Natural killer cell (primary cell): ENCODE measurements at regions not wholly inside any gene's neighbourhood (a gene's known extent, or its start where the extent isn't known, plus 50 kb on each side); places are given as distances from the start of the nearest gene placed in this dataset.
"Not testable (repeated sequence)": the region's sequence is repeated elsewhere in the genome, so short reads cannot be mapped to it uniquely, and the experiment has no call there.

Source experiments
- ATAC-seq, 3 donors: fragments of 150-1000 bp in 2 of 3; fragments of 200-7000 bp in 1 of 3; cut with Tn5 transposase; 1 replicate in 1 of 3; 2 replicates in 2 of 3; pipeline ENCODE4 v1.10.0; 2021; ENCODE audit warnings: mild to moderate bottlenecking in 2 of 3, moderate library complexity in 2 of 3
- DNase-seq, 2 donors: peaks; one replicate each; pipeline versions ENCODE4 v3.0.0 to v3.0.0-alpha.2; 2013 to 2021; ENCODE audit warnings: mixed read lengths in 1 of 2
- H3K27ac ChIP-seq: one replicate; pipeline ENCODE4 v1.5.1; 2013; ENCODE audit warnings: mild to moderate bottlenecking, low read length
- H3K27me3 ChIP-seq: one replicate; pipeline ENCODE4 v1.6.1; 2013; ENCODE audit warnings: low read length; ENCODE audit not compliant: control insufficient read depth, insufficient read depth
- H3K36me3 ChIP-seq: one replicate; pipeline ENCODE4 v1.6.1; 2013; ENCODE audit warnings: low read length; ENCODE audit not compliant: control insufficient read depth, insufficient read depth
- H3K4me1 ChIP-seq: one replicate; pipeline ENCODE4 v1.6.1; 2013; ENCODE audit warnings: low read length; ENCODE audit not compliant: control insufficient read depth, insufficient read depth
- H3K4me3 ChIP-seq: one replicate; pipeline ENCODE4 v1.5.1; 2013; ENCODE audit warnings: low read length
- H3K9me3 ChIP-seq: one replicate; pipeline ENCODE4 v1.6.1; 2013; ENCODE audit warnings: low read length; ENCODE audit not compliant: control insufficient read depth, insufficient read depth
- H3K27ac Mint-ChIP-seq, 2 donors: one replicate each; pipeline ENCODE4 v1.8.0; 2022; ENCODE audit warnings: mild to moderate bottlenecking in 2 of 2, mixed read lengths in 2 of 2, moderate library complexity in 1 of 2
- H3K27me3 Mint-ChIP-seq, 2 donors: one replicate each; pipeline ENCODE4 v1.8.0; 2022; ENCODE audit warnings: low read depth in 2 of 2, mixed read lengths in 2 of 2
- H3K36me3 Mint-ChIP-seq: one replicate; pipeline ENCODE4 v1.8.0; 2022; ENCODE audit warnings: mixed read lengths
- H3K4me1 Mint-ChIP-seq, 2 donors: one replicate each; pipeline ENCODE4 v1.8.0; 2022; ENCODE audit warnings: mixed read lengths in 2 of 2
- H3K4me3 Mint-ChIP-seq: one replicate; pipeline ENCODE4 v1.8.0; 2022; ENCODE audit warnings: mild to moderate bottlenecking, moderate library complexity, mixed read lengths
- H3K9me3 Mint-ChIP-seq, 2 donors: one replicate each; pipeline ENCODE4 v1.8.0; 2022; ENCODE audit warnings: mixed read lengths in 2 of 2
- CTCF ChIP-seq: fragments of 200-600 bp; IDR thresholded peaks from one replicate; pipeline ENCODE4 v1.8.0; 2022; ENCODE audit warnings: antibody characterized with exemption
- WGBS: methylation state at CpG from one replicate; pipeline ENCODE4 v1.1.7; 2013; ENCODE audit warnings: missing lambda C conversion rate; ENCODE audit not compliant: insufficient coverage; 5-methylcytosine and 5-hydroxymethylcytosine counted together
- intact Hi-C: fragments of 100-400 bp; cut with micrococcal nuclease; formaldehyde crosslinking; loops from one replicate; pipeline ENCODE4 v1.14.2; 2022

GRCh38 chr1:37362594-37363385 lies 111.6 kb upstream of the ZC3H12A start:
- H3K27me3 Mint-ChIP-seq = peaks cover 27 to 55% of the 10 kb centered on the region in 2 donors
- no peak overlapping the region for H3K27ac ChIP-seq
- TF ChIP-seq CTCF = no peak

GRCh38 chr1:37363535-37363934 lies 110.8 kb upstream of the ZC3H12A start:
- Mint-ChIP-seq H3K4me3 (no peak overlapping the region), H3K36me3 (no peaks in the 10 kb centered on the region), H3K4me1 (no peaks in the 10 kb centered on the region), H3K27me3 (peaks cover 24 to 55% of the 10 kb centered on the region in 2 donors), H3K9me3 (no peaks in the 10 kb centered on the region), H3K27ac (no peak overlapping the region)
- intact Hi-C loops = no loop called here
- 55% methylated on average over 4 of the region's 4 CpGs for WGBS
- no peak for TF ChIP-seq CTCF
- DNase-seq = no peak
- no peak overlapping the region for H3K4me3 ChIP-seq
- H3K27me3 ChIP-seq = peaks cover 5% of the 10 kb centered on the region
- H3K4me1 ChIP-seq = no peaks in the 10 kb centered on the region
- no peaks in the 10 kb centered on the region for H3K36me3 ChIP-seq
- no peak overlapping the region for H3K27ac ChIP-seq
- no peaks in the 10 kb centered on the region for H3K9me3 ChIP-seq
- no peak for ATAC-seq

More at GRCh38 chr1:37362594-37363385, 111.6 kb upstream of the ZC3H12A start:
- Histone ChIP-seq H3K27me3 (peaks cover 5% of the 10 kb centered on the region), H3K36me3 (no peaks in the 10 kb centered on the region), H3K4me1 (no peaks in the 10 kb centered on the region), H3K9me3 (no peaks in the 10 kb centered on the region), H3K4me3 (no peak overlapping the region)
- no peaks in the 10 kb centered on the region for H3K4me1 Mint-ChIP-seq
- DNase-seq = no peak
- H3K36me3 Mint-ChIP-seq = no peaks in the 10 kb centered on the region
- WGBS = 27% methylated on average over 11 of the region's 11 CpGs
- H3K27ac Mint-ChIP-seq = no peak overlapping the region
- no peak overlapping the region for H3K4me3 Mint-ChIP-seq
- intact Hi-C loops = no loop called here
- no peaks in the 10 kb centered on the region for H3K9me3 Mint-ChIP-seq
- no peak for ATAC-seq

- H3K27ac ChIP-seq, H3K4me3 ChIP-seq, H3K27me3 ChIP-seq, H3K4me1 ChIP-seq, DNase-seq, H3K4me1 Mint-ChIP-seq, H3K36me3 Mint-ChIP-seq, H3K9me3 Mint-ChIP-seq, H3K27ac Mint-ChIP-seq, H3K36me3 ChIP-seq, H3K4me3 Mint-ChIP-seq, intact Hi-C loops, H3K9me3 ChIP-seq, ATAC-seq: not testable (repeated sequence)
- WGBS = 57% methylated on average over 3 of the region's 3 CpGs
- H3K27me3 Mint-ChIP-seq = peaks cover 8 to 29% of the 10 kb centered on the region in 2 donors
Observed at GRCh38 chr1:37368665-37369315, 105.6 kb upstream of the ZC3H12A start.

- no peak for ATAC-seq
- WGBS = no CpG with 5 or more reads among the region's 2 CpGs
- H3K36me3 ChIP-seq = no peaks in the 10 kb centered on the region
- no peak overlapping the region for H3K4me3 Mint-ChIP-seq
- H3K27ac ChIP-seq = no peak overlapping the region
- no peaks in the 10 kb centered on the region for H3K4me1 Mint-ChIP-seq
- no peaks in the 10 kb centered on the region for H3K9me3 ChIP-seq
- intact Hi-C loops = no loop called here
- no peak for DNase-seq
- peaks cover 0 to 8% of the 10 kb centered on the region in 2 donors for H3K27me3 Mint-ChIP-seq
- no peak for TF ChIP-seq CTCF
- no peaks in the 10 kb centered on the region for H3K9me3 Mint-ChIP-seq
- H3K4me1 ChIP-seq = no peaks in the 10 kb centered on the region
- no peak overlapping the region for H3K27ac Mint-ChIP-seq
- H3K27me3 ChIP-seq = no peaks in the 10 kb centered on the region
- H3K4me3 ChIP-seq = no peak overlapping the region
- H3K36me3 Mint-ChIP-seq = no peaks in the 10 kb centered on the region
Observed at GRCh38 chr1:37372302-37372701, 102.1 kb upstream of the ZC3H12A start.
